SKM-1 treated with dmso at 0.1 percent for 144 hours (cell line): ENCODE measurements at regions not wholly inside any gene's neighbourhood (a gene's known extent, or its start where the extent isn't known, plus 50 kb on each side); places are given as distances from the start of the nearest gene placed in this dataset.

ENCODE experiments used
- DNase-seq: peaks from one replicate; lab custom pipeline; 2025; ENCODE audit not compliant: unreplicated experiment; lab: John Stamatoyannopoulos, UW

GRCh38 chr17:69716556-69716955 is 302.1 kb downstream of the MAP2K6 start:
- DNase-seq = no peak

GRCh38 chr17:69717214-69717613 is 302.7 kb downstream of the MAP2K6 start:
- DNase-seq = no peak

GRCh38 chr17:69717819-69718218 is 303.3 kb downstream of the MAP2K6 start:
- DNase-seq = no peak

GRCh38 chr17:69719474-69720048 is 305.1 kb downstream of the MAP2K6 start:
- no peak for DNase-seq

- DNase-seq = no peak
These were observed 308.0 kb downstream of the MAP2K6 start for GRCh38 chr17:69722518-69722917.

- no peak for DNase-seq
These were observed 308.8 kb downstream of the MAP2K6 start for GRCh38 chr17:69723316-69723715.

GRCh38 chr17:69723741-69724140 is 309.2 kb downstream of the MAP2K6 start:
- DNase-seq = no peak

GRCh38 chr17:69724238-69724637 is 309.7 kb downstream of the MAP2K6 start:
- DNase-seq = no peak

- DNase-seq = no peak
These were observed 310.6 kb downstream of the MAP2K6 start for GRCh38 chr17:69725146-69725545.

GRCh38 chr17:69728816-69729215 is 314.3 kb downstream of the MAP2K6 start:
- DNase-seq = no peak

- DNase-seq = no peak
These were observed 315.4 kb downstream of the MAP2K6 start for GRCh38 chr17:69729944-69730343.

- no peak for DNase-seq
These were observed 317.9 kb downstream of the MAP2K6 start for GRCh38 chr17:69732272-69732918.

- DNase-seq = no peak
These were observed 318.9 kb downstream of the MAP2K6 start for GRCh38 chr17:69733171-69734012.

GRCh38 chr17:69734656-69735055 is 320.2 kb downstream of the MAP2K6 start:
- no peak for DNase-seq

- no peak for DNase-seq
These were observed 320.8 kb downstream of the MAP2K6 start for GRCh38 chr17:69735285-69735684.

- DNase-seq = no peak
These were observed 328.6 kb downstream of the MAP2K6 start for GRCh38 chr17:69743091-69743490.

GRCh38 chr17:69744512-69745070 is 330.1 kb downstream of the MAP2K6 start:
- DNase-seq = no peak

- DNase-seq = no peak
These were observed 325.1 kb upstream of the KCNJ16 start for GRCh38 chr17:69749911-69750310.

- DNase-seq = peak; percentile 27
These were observed 317.2 kb upstream of the KCNJ16 start for GRCh38 chr17:69757688-69758430.

GRCh38 chr17:69760562-69760961 is 314.5 kb upstream of the KCNJ16 start:
- DNase-seq = no peak

- no peak for DNase-seq
These were observed 314.0 kb upstream of the KCNJ16 start for GRCh38 chr17:69761011-69761410.
